B cell (primary cell): ENCODE measurements at regions not wholly inside any gene's neighbourhood (a gene's known extent, or its start where the extent isn't known, plus 50 kb on each side); places are given as distances from the start of the nearest gene placed in this dataset.
A peak's percentile ranks its signal among the peaks of the same experiment; 100 is the strongest.
"Not testable (repeated sequence)": the region's sequence is repeated elsewhere in the genome, so short reads cannot be mapped to it uniquely, and the experiment has no call there.

Experiments used
- ATAC-seq: fragments of 200-7000 bp; cut with Tn5 transposase; one replicate; pipeline ENCODE4 v1.10.0; 2021; ENCODE audit warnings: low read depth, mild to moderate bottlenecking, moderate number of reproducible peaks, moderate library complexity
- CTCF ChIA-PET: fragments of 350-600 bp; sonication (Branson Sonifier 250); formaldehyde crosslinking; loops from one replicate; lab custom pipeline; 2021; ENCODE audit warnings: antibody characterized with exemption, inconsistent platforms; lab: Charles Lee
- POLR2A ChIA-PET: fragments of 350-600 bp; sonication (Branson Sonifier 250); formaldehyde crosslinking; loops from one replicate; lab custom pipeline; 2021; ENCODE audit warnings: antibody characterized with exemption; lab: Charles Lee
- DNase-seq: peaks from one replicate; pipeline ENCODE4 v3.0.0; 2013
- H2AFZ ChIP-seq: 2 replicates; pipeline ENCODE4 v1.6.1; 2012; ENCODE audit warnings: mild to moderate bottlenecking, low read depth, low read length; ENCODE audit not compliant: insufficient read depth, poor library complexity, severe bottlenecking
- H3K27ac ChIP-seq, 2 donors: 1 replicate in 1 of 2; 2 replicates in 1 of 2; pipeline ENCODE4 v1.5.1; 2012 to 2013; ENCODE audit warnings: low read length in 2 of 2, mild to moderate bottlenecking in 2 of 2, moderate library complexity in 1 of 2
- H3K27me3 ChIP-seq, 4 experiments: fragments of 200-600 bp in 1 of 4; sonication (generic) in 1 of 4; replicated peaks in 1 of 4; 1 replicate in 2 of 4; 2 replicates in 2 of 4; pipeline versions ENCODE4 v1.6.1 to v1.7.0; 2013 to 2016; ENCODE audit warnings: low read length in 3 of 4, mild to moderate bottlenecking in 2 of 4, mixed read lengths in 1 of 4, moderate library complexity in 1 of 4; ENCODE audit not compliant: insufficient read depth in 4 of 4, control insufficient read depth in 3 of 4; ENCODE audit errors: control extremely low read depth in 1 of 4
- H3K36me3 ChIP-seq, 2 experiments: replicated peaks in 1 of 2; 1 replicate in 1 of 2; 2 replicates in 1 of 2; pipeline versions ENCODE4 v1.6.1 to v1.7.1; 2013; ENCODE audit warnings: low read length in 1 of 2; ENCODE audit not compliant: insufficient read depth in 2 of 2, control insufficient read depth in 1 of 2; ENCODE audit errors: control extremely low read depth in 1 of 2, extremely low read depth in 1 of 2
- H3K4me1 ChIP-seq, 2 donors: fragments of 200-600 bp in 1 of 2; sonication (generic) in 1 of 2; 1 replicate in 1 of 2; 2 replicates in 1 of 2; pipeline versions ENCODE4 v1.5.1 to v1.6.1; 2013 to 2017; ENCODE audit warnings: low read length in 2 of 2; ENCODE audit not compliant: control insufficient read depth in 2 of 2, insufficient read depth in 2 of 2
- H3K4me2 ChIP-seq: replicated peaks from 2 replicates; pipeline ENCODE3; 2012; ENCODE audit warnings: mild to moderate bottlenecking, low read depth, low read length; ENCODE audit not compliant: poor library complexity, severe bottlenecking
- H3K4me3 ChIP-seq, 5 experiments: fragments of 200-600 bp in 1 of 5; sonication (generic) in 1 of 5; 1 replicate in 3 of 5; 2 replicates in 2 of 5; pipeline versions ENCODE4 v1.5.1 to v1.7.0; 2011 to 2016; ENCODE audit warnings: low read length in 4 of 5, mild to moderate bottlenecking in 4 of 5, low read depth in 2 of 5, control low read depth in 1 of 5, moderate library complexity in 1 of 5; ENCODE audit not compliant: insufficient read depth in 1 of 5; ENCODE audit errors: control extremely low read depth in 1 of 5, extremely low read depth in 1 of 5
- H3K79me2 ChIP-seq: fragments of 200-600 bp; sonication (generic); one replicate; pipeline ENCODE4 v1.6.0; 2016; ENCODE audit warnings: low read length; ENCODE audit not compliant: control insufficient read depth, insufficient read depth
- H3K9ac ChIP-seq: fragments of 200-600 bp; sonication (generic); 2 replicates; pipeline ENCODE4 v1.6.1; 2017; ENCODE audit warnings: mild to moderate bottlenecking, low read length, moderate library complexity
- H3K9me3 ChIP-seq, 3 donors: one replicate each; pipeline versions ENCODE4 v1.6.1 to v1.7.1; 2013; ENCODE audit warnings: low read length in 2 of 3; ENCODE audit not compliant: control insufficient read depth in 2 of 3, insufficient read depth in 1 of 3; ENCODE audit errors: control extremely low read depth in 1 of 3
- H4K20me1 ChIP-seq: 2 replicates; pipeline ENCODE4 v1.6.0; 2012; ENCODE audit warnings: mild to moderate bottlenecking, low read length; ENCODE audit not compliant: insufficient read depth, control insufficient read depth, poor library complexity, severe bottlenecking
- H3K27ac Mint-ChIP-seq: one replicate; pipeline ENCODE4 v1.8.0; 2021; ENCODE audit warnings: mixed read lengths
- H3K27me3 Mint-ChIP-seq: one replicate; pipeline ENCODE4 v1.8.0; 2021; ENCODE audit warnings: mixed read lengths
- H3K4me1 Mint-ChIP-seq: one replicate; pipeline ENCODE4 v1.8.0; 2021; ENCODE audit warnings: mixed read lengths
- H3K4me3 Mint-ChIP-seq: one replicate; pipeline ENCODE4 v1.8.0; 2021; ENCODE audit warnings: mixed read lengths
- H3K9me3 Mint-ChIP-seq: one replicate; pipeline ENCODE4 v1.8.0; 2022; ENCODE audit warnings: mixed read lengths; ENCODE audit not compliant: insufficient read depth
- EZH2 ChIP-seq: IDR thresholded peaks from 2 replicates; pipeline ENCODE4 v1.6.1; 2012; ENCODE audit warnings: borderline replicate concordance, low read depth, mild to moderate bottlenecking, moderate library complexity, low read length; ENCODE audit not compliant: insufficient read depth, poor library complexity, severe bottlenecking
- WGBS: methylation state at CpG from one replicate; pipeline ENCODE4 v1.1.5; 2013; ENCODE audit warnings: missing lambda C conversion rate; ENCODE audit not compliant: insufficient coverage; 5-methylcytosine and 5-hydroxymethylcytosine counted together
- intact Hi-C: fragments of 100-400 bp; cut with micrococcal nuclease; formaldehyde crosslinking; loops from one replicate; pipeline ENCODE4 v1.10.0; 2022
- TF ChIP-seq, protein P1 (sequence below): fragments of 200-600 bp; IDR thresholded peaks from one replicate; pipeline ENCODE4 v1.8.0; 2022; ENCODE audit warnings: antibody characterized with exemption, mild to moderate bottlenecking

DNA sequence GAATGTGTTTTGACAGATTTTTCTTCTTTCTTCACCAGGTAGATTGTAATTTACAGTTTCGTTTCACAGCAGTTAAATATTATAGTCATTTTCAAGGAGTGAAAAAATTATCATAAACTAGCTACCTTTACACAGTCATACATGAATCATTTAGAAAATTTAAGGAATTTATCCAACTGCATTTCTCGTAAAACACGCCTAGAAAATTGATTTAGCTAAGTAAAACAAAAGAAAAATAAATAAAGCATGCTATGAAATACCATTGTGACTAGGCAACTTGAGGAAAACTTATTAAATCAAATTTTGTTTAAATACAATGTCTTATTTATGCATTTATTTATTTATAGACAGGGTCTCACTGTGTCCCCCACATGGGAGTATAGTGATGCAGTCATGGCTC lies 109.9 kb upstream of the EMB start:
- H3K4me1 Mint-ChIP-seq = peaks cover 22% of the 10 kb centered on the region
- Histone ChIP-seq H3K79me2 (no peaks in the 10 kb centered on the region), H3K4me3 (no peak overlapping the region), H3K36me3 (no peaks in the 10 kb centered on the region), H3K9me3 (no peaks in the 10 kb centered on the region), H4K20me1 (no peaks in the 10 kb centered on the region), H2AFZ (no peak overlapping the region), H3K27me3 (no peaks in the 10 kb centered on the region), H3K4me1 (peaks cover 9 to 11% of the 10 kb centered on the region in 2 donors), H3K4me2 (no peak overlapping the region), H3K9ac (no peak overlapping the region), H3K27ac (no peak overlapping the region)
- DNase-seq = no peak
- POLR2A ChIA-PET = no interaction called here
- CTCF ChIA-PET = no interaction called here
- no peak overlapping the region for H3K27ac Mint-ChIP-seq
- no peaks in the 10 kb centered on the region for H3K9me3 Mint-ChIP-seq
- intact Hi-C loops = no loop called here
- no CpG with 5 or more reads among the region's 3 CpGs for WGBS
- TF ChIP-seq, protein P1, sequence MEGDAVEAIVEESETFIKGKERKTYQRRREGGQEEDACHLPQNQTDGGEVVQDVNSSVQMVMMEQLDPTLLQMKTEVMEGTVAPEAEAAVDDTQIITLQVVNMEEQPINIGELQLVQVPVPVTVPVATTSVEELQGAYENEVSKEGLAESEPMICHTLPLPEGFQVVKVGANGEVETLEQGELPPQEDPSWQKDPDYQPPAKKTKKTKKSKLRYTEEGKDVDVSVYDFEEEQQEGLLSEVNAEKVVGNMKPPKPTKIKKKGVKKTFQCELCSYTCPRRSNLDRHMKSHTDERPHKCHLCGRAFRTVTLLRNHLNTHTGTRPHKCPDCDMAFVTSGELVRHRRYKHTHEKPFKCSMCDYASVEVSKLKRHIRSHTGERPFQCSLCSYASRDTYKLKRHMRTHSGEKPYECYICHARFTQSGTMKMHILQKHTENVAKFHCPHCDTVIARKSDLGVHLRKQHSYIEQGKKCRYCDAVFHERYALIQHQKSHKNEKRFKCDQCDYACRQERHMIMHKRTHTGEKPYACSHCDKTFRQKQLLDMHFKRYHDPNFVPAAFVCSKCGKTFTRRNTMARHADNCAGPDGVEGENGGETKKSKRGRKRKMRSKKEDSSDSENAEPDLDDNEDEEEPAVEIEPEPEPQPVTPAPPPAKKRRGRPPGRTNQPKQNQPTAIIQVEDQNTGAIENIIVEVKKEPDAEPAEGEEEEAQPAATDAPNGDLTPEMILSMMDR = no peak
- TF ChIP-seq EZH2 = no peak
- no peak for ATAC-seq
- H3K27me3 Mint-ChIP-seq = no peaks in the 10 kb centered on the region
- H3K4me3 Mint-ChIP-seq = no peak overlapping the region

DNA sequence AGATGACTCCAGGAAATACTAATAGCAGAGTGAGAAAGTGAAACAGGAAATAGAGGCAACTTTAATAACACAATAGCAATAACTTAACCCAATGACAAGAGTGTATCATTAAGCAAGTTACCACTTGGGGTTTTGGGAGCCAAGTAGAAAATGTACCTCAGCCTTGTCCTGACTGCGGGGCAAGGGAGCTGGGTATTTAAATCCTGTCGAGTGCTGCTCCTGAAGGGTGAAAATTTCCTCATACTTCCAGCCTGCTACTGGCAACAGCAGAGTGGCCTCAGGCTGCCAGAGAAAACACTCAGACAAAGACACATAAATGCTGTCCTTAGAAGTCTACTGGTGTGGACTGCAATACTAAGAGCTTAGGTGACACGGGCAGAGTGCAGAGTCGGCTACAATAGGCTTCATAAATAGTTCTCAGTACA lies 112.5 kb upstream of the EMB start:
- Histone ChIP-seq H2AFZ (peak overlapping the region; percentile 66), H3K27ac (no peak overlapping the region), H3K36me3 (no peaks in the 10 kb centered on the region), H3K9me3 (no peaks in the 10 kb centered on the region), H3K27me3 (no peaks in the 10 kb centered on the region), H3K9ac (no peak overlapping the region), H3K4me1 (peaks cover 0 to 5% of the 10 kb centered on the region in 2 donors), H4K20me1 (no peaks in the 10 kb centered on the region), H3K4me3 (no peak overlapping the region), H3K4me2 (no peak overlapping the region), H3K79me2 (no peaks in the 10 kb centered on the region)
- Mint-ChIP-seq H3K27ac (no peak overlapping the region), H3K9me3 (no peaks in the 10 kb centered on the region), H3K4me1 (peaks cover 12% of the 10 kb centered on the region), H3K27me3 (no peaks in the 10 kb centered on the region), H3K4me3 (no peak overlapping the region)
- CTCF ChIA-PET = no interaction called here
- WGBS = no CpG with 5 or more reads among the region's 4 CpGs
- DNase-seq (no peak), ATAC-seq (no peak)
- TF ChIP-seq EZH2 = no peak
- TF ChIP-seq, protein P1 = no peak
- intact Hi-C loops = no loop called here
- POLR2A ChIA-PET = no interaction called here

DNA sequence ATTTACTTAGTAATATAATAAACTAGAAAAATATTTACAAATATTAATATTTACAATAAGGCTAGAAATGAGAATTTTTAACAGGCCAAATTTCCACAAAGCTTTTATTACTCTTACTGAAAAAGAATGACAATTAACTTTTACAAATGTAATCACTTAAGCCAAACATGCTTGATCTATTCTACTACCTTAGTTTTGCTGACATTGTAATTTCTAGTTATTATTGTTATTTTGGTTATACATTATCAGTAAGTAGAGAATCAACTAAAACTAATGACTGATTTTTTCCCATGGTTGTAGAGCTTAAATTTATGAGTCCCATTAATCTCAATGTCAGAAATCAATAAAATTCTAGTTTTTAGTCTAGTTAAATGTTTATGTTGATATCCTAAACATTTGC lies 107.8 kb upstream of the PARP8 start:
- H3K4me2 ChIP-seq, H3K4me3 Mint-ChIP-seq, H3K36me3 ChIP-seq, H3K9ac ChIP-seq, H3K79me2 ChIP-seq, DNase-seq, H3K27me3 Mint-ChIP-seq, ATAC-seq, POLR2A ChIA-PET, H3K4me3 ChIP-seq, H3K27ac Mint-ChIP-seq, H3K4me1 ChIP-seq, H3K9me3 ChIP-seq, H3K9me3 Mint-ChIP-seq, H2AFZ ChIP-seq, H3K27ac ChIP-seq, intact Hi-C loops, H4K20me1 ChIP-seq, CTCF ChIA-PET, H3K27me3 ChIP-seq: not testable (repeated sequence)
- H3K4me1 Mint-ChIP-seq = peaks cover 13% of the 10 kb centered on the region
